ENCODE measurements at regions not wholly inside any gene's neighbourhood (a gene's known extent, or its start where the extent isn't known, plus 50 kb on each side); places are given as distances from the start of the nearest gene placed in this dataset.

DNA sequence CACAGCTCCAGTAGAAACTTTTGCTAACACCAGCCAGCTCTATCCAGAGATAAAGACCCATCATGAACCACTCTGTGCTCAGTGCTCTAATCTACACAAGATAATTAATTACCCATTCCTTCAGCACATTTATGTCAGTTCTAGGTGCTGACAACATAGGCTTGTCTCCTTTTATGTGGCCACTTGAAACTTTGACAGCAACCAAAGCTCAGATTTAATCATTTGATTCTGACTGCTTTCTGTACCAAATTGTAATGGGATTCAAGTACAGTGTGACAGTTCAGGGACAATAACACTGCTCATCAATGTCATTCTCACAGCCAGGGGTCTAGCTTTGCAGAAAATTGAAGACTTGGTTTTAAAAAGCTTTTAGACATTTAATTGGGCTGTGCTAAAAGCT, 266.6 kb downstream of the KCTD12 start:
- H3K36me3 ChIP-seq = no peaks in the 10 kb centered on the region
- no peak for ATAC-seq
- H3K27ac ChIP-seq = no peak overlapping the region
- no peaks in the 10 kb centered on the region for H3K27me3 ChIP-seq
- no peaks in the 10 kb centered on the region for H3K9me3 ChIP-seq
- no peak overlapping the region for H3K4me3 ChIP-seq
- H3K4me1 ChIP-seq = peaks cover 0 to 30% (median 6%) of the 10 kb centered on the region in 3 donors
- TF ChIP-seq POLR2AphosphoS5 (IDR thresholded peaks at IDR 0.05) (no peak), POLR2A (IDR thresholded peaks at IDR 0.05) (no peak)
- TF ChIP-seq, protein P1, sequence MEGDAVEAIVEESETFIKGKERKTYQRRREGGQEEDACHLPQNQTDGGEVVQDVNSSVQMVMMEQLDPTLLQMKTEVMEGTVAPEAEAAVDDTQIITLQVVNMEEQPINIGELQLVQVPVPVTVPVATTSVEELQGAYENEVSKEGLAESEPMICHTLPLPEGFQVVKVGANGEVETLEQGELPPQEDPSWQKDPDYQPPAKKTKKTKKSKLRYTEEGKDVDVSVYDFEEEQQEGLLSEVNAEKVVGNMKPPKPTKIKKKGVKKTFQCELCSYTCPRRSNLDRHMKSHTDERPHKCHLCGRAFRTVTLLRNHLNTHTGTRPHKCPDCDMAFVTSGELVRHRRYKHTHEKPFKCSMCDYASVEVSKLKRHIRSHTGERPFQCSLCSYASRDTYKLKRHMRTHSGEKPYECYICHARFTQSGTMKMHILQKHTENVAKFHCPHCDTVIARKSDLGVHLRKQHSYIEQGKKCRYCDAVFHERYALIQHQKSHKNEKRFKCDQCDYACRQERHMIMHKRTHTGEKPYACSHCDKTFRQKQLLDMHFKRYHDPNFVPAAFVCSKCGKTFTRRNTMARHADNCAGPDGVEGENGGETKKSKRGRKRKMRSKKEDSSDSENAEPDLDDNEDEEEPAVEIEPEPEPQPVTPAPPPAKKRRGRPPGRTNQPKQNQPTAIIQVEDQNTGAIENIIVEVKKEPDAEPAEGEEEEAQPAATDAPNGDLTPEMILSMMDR (IDR thresholded peaks at IDR 0.05) = no peak

DNA sequence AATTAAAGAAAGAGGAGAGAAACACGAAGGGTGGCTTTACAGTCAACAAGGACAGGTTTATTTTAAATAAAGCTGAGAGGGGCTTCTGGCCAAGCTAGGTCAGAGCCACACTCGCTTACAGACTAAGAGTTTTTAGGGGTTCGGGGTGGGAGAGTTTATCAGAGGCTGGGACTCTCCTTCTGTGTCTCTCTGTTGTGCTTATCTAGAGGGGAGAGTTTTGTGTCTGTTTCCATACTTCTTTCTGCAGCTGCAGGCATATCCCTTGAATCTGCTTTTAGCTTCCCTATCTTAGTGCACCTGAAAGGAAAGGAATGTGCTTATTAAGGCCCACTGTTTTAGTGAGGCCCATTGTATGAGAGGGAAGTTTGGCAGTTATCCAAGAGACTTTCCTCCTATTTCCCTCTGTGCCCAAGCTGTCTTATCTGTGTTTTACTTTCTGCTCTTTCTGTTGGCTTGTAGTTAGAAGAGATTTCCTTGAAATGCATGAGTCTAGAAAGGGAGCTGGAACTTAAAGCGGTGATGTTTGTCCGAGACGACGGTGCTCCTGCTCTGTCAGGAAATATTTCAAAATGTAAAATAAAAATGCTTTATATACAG, 275.3 kb downstream of the KCTD12 start:
- H3K4me3 ChIP-seq = no peak overlapping the region
- H3K27ac ChIP-seq = no peak overlapping the region
- no peak for ATAC-seq
- no peaks in the 10 kb centered on the region for H3K4me1 ChIP-seq
- no peaks in the 10 kb centered on the region for H3K27me3 ChIP-seq
- H3K9me3 ChIP-seq = no peaks in the 10 kb centered on the region
- WGBS, 2 donors (ENCODE audit: low coverage in 1 of 2) = 47 to 74% methylated on average over 7 of the region's 7 CpGs
- H3K36me3 ChIP-seq = no peaks in the 10 kb centered on the region
- TF ChIP-seq, protein P1 (IDR thresholded peaks at IDR 0.05) = no peak
- TF ChIP-seq POLR2A (IDR thresholded peaks at IDR 0.05) (no peak), EP300 (IDR thresholded peaks at IDR 0.05) (no peak), POLR2AphosphoS5 (IDR thresholded peaks at IDR 0.05) (no peak)

DNA sequence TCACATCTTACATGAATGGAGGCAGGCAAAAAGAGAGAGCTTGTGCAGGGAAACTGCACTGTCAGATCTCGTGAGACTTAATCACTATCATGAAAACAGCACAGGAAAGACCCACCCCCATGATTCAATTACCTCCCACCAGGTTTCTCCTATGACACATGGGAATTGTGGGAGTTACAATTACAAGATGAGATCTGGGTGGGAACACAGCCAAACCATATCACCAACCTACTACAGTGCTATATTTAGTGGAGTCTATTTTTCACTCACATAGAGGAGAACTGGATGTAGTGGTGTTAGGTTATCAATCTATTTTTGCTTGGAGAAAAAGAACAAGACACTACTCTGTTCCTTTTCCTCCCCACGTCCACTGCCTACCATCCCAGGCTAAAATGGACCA, 276.6 kb downstream of the KCTD12 start:
- Histone ChIP-seq H3K9me3 (no peaks in the 10 kb centered on the region), H3K27me3 (no peaks in the 10 kb centered on the region), H3K36me3 (no peaks in the 10 kb centered on the region), H3K4me3 (no peak overlapping the region), H3K4me1 (no peaks in the 10 kb centered on the region), H3K27ac (no peak overlapping the region)
- TF ChIP-seq, protein P1 (IDR thresholded peaks at IDR 0.05) = no peak
- no peak for TF ChIP-seq POLR2A (IDR thresholded peaks at IDR 0.05)
- TF ChIP-seq POLR2AphosphoS5 (IDR thresholded peaks at IDR 0.05) = no peak
- TF ChIP-seq EP300 (IDR thresholded peaks at IDR 0.05) = no peak
- no peak for ATAC-seq
- 75 to 95% methylated on average over 2 of the region's 2 CpGs for WGBS, 2 donors (ENCODE audit: low coverage in 1 of 2)

DNA sequence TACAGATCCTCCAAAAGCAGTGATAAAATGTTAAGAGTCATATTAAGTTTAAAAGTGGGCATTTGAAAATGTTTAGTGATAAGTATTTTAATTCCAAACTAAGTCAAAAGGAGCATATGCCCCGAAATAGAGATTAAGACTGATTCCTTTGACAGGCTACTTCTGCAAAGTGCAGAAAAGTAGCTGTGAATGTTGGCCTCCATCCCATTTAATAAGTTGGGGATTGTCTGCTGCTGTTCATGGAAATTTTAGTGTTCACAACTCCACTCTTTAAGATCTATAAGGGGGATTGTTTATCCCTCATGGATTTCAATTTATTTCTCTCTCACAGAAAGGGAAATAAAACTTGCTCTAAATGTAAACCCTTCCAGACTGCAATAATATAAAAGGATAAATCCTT, 278.3 kb downstream of the KCTD12 start:
- ATAC-seq = no peak
- no peaks in the 10 kb centered on the region for H3K4me1 ChIP-seq

DNA sequence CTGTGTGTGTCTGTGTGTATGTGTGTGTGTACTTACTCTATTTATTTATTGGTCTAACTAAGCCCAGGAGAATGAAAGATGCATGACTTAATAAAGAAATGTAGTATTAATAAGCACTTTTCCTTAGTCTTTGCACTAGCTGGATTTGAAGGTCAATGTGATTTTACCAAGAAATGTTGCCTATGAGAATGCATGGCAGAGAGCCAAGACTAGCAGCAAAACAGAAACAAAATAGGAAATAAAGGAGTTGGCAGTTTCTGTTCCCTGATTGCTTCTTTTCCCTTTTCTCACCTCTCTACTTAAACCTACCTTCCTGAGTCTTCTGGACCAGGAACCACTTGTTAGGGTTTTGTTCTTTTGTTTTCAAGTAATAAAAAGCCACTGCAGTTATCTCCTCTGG, 286.1 kb downstream of the KCTD12 start:
- Histone ChIP-seq H3K9me3 (no peaks in the 10 kb centered on the region), H3K27ac (no peak overlapping the region), H3K27me3 (no peaks in the 10 kb centered on the region), H3K4me1 (peaks cover 0 to 17% (median 3%) of the 10 kb centered on the region in 3 donors), H3K4me3 (no peak overlapping the region), H3K36me3 (no peaks in the 10 kb centered on the region)
- ATAC-seq = no peak
- TF ChIP-seq, protein P1 (IDR thresholded peaks at IDR 0.05) = no peak
- TF ChIP-seq POLR2A (IDR thresholded peaks at IDR 0.05) = no peak
- TF ChIP-seq POLR2AphosphoS5 (IDR thresholded peaks at IDR 0.05) = no peak
- no peak for TF ChIP-seq EP300 (IDR thresholded peaks at IDR 0.05)

More for the DNA sequence above, 278.3 kb downstream of the KCTD12 start:
- Histone ChIP-seq H3K27ac (no peak overlapping the region), H3K4me3 (no peak overlapping the region), H3K36me3 (no peaks in the 10 kb centered on the region), H3K9me3 (no peaks in the 10 kb centered on the region), H3K27me3 (no peaks in the 10 kb centered on the region)
- TF ChIP-seq, protein P1 (IDR thresholded peaks at IDR 0.05) = no peak
- no peak for TF ChIP-seq POLR2A (IDR thresholded peaks at IDR 0.05)
- no peak for TF ChIP-seq EP300 (IDR thresholded peaks at IDR 0.05)
- TF ChIP-seq POLR2AphosphoS5 (IDR thresholded peaks at IDR 0.05) = no peak
- 44 to 53% methylated on average over 1 of the region's 1 CpG for WGBS, 2 donors (ENCODE audit: low coverage in 1 of 2)
